Activated CD8-positive, alpha-beta memory T cell treated with anti-CD3 and anti-CD28 coated beads, Interleukin-2, amount 50 U/mL, for 1 hour (primary cell): ENCODE measurements at regions not wholly inside any gene's neighbourhood (a gene's known extent, or its start where the extent isn't known, plus 50 kb on each side); places are given as distances from the start of the nearest gene placed in this dataset.

Source experiments
- DNase-seq: peaks from one replicate; pipeline ENCODE4 v3.0.0-alpha.2; 2020; ENCODE audit errors: extremely low read depth

DNA sequence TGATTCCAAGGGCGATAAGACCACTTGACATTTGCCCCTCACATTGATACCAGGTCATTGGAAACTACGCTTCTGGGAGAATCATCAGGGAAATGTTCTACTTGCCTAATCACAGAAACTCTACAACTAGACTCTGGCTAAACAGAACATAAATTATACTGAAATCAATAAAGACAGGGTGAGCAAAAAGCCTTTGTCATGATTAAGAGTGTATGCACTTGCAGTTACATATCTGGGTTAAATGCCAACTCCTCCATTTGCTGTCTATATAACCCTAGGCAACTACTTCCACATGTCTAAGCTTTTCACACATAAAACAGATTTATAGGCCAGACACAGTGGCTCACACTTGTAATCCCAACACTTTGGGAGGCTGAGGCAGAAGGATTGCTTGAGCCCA lies 125.7 kb downstream of the PHLDA1 start:
- DNase-seq = no peak

DNA sequence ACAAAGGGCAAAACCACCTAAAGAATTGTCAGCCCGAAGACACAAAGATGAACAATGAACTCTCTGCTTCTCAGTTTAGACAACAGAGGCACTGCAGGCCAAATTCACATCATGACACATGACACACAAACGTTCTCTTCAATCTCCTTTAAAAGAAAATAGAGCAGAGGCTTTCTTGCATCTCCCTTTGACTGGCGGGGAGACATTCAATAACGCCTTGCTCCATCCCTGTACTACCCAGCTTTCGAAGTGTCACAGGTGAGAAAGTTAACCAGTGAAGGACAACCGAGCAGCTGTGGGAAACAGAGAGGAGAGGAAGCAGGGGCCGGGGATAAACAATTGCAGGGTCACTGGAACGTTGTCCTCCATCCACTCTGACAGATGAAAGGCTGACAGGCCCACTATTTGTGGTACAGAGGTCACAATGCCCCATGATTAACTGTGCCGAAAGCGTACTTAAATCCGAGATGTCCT lies 130.8 kb downstream of the PHLDA1 start:
- DNase-seq = no peak

DNA sequence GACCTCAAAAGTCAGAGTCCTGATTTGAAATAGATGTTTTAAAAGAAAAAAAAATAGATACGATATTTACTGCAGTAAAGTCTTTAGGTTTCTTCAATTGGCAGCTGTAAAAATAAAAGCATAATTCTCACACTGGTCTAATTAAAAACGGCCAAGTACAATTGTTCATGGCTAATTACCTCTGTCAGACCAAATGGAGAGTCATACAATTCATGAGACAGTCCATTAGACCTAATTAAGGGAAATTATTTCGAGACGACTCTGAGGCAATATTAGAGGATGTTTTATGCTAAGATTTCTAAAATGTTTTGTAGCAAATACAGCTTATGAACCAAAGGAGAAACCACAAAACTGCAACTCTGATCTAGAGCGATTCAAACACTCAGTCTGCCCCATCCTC lies 131.3 kb downstream of the PHLDA1 start:
- no peak for DNase-seq

DNA sequence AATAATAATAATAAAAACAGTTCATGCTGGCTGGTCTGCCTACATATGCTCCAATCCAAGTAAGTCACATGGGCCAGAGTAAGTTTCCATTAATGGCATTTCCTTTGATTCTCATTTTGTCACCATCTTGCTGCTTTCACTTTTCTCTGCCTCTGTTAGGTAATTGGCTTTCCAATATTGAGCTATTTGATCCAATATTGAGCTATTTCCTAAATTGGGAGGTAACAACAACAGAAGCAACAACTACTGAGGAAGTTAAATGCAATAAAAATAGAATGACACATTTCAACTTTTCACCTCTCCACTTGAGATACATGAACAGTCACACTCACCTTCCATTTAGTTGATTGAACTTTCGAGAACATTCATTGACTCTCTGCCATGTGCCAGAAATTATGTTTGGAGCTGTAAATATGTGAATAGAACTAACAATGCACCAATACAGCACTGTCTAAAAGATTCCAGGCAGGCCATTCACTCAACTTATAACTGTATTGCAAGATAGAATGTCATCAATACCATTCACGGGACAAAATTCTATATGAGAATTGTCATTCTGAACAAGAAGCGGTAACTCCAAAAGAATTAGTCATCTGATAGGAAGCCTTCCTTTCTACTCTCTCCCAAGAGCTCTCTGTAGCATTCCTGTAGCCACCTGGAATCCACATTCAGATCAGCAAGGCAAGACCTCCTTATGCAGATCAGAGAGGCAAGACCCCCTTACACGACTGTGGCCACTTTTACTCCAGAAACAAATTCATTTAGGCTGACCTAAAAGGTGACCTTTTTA lies 136.4 kb downstream of the PHLDA1 start:
- no peak for DNase-seq

DNA sequence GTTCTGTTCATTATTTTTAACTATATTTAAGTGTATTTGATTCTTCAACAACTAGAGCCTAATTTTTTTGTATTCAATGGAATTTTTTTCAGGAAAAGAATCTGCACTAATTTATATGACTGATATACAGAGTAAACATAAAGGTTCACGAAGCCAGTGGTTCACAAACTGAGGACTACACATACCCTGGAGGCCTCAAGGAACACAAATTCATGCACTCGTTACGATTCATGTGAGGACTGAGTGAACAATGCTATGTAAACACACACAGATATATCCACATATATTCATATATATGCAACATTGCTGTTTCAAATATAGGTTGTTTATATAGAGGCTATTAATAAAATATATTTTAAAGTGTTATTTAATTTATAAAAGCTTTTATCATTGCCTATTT lies 137.8 kb downstream of the PHLDA1 start:
- no peak for DNase-seq

DNA sequence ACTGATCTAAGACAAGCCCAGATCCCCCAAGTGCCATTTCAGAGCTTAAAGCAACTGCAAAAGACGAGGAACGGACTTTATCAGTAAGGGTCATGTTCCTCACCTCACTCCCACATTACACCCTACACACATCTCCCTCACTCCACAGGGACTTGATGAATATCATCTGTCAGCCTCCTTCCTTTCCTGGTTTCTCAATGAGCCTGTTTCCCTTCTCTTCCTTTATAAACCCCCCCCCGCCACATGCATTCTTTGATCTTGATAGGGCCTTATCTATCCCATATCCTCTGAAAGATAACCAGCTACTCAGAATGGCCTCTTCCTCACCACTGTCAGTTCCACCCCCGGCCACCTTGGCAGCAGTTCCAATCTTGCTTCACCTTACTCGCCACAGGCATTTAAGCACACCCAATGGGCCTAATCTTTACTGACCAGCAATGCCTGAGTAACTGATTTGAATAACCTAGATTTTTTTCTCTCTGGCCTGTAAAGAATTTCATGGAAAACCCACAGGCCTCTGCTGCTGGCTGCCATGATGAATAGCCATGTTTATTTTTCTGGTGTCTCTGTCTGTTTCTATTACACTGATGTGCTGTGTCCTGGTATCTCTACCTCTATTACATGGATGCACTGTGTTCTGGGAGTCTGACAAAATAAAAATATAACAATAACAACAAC lies 138.7 kb downstream of the PHLDA1 start:
- no peak for DNase-seq

DNA sequence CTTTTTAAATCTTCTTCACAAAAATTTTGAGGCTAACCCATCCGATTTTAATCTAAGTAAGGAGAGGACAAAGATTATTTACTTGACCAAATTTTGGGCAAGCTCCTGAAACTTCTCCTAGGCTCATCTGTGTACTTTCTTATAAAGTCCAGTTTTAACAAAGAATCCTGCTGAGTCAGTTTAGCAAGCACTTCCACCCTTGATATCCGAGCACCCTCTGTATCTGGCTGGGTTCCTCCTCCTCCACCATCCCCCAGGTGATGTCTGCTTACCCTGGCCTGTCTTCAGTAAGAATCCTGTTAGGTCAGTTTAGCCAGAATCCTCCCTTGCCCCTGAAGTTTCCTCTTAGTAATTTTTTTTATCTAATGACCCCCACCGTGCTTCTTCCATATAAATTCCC lies 140.5 kb downstream of the PHLDA1 start:
- no peak for DNase-seq

DNA sequence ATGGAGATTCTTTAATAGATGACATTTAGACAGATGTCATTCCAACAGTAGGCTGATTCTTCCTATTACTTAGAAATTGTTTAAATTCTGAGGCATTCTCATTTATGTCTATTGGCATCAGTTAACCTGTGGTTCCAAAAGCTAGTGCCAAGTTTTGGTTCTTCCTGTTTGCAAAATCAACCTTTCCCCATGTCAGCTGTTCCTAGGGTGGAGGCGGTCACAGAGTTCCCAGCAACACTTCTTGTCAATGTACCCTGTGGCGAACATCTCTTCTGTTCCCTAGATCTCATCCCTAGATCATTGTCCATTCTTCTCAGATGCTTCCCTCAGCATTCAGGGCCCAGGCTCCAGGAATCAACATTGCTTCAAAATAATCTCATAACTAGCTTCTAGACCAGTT lies 140.9 kb downstream of the PHLDA1 start:
- no peak for DNase-seq

DNA sequence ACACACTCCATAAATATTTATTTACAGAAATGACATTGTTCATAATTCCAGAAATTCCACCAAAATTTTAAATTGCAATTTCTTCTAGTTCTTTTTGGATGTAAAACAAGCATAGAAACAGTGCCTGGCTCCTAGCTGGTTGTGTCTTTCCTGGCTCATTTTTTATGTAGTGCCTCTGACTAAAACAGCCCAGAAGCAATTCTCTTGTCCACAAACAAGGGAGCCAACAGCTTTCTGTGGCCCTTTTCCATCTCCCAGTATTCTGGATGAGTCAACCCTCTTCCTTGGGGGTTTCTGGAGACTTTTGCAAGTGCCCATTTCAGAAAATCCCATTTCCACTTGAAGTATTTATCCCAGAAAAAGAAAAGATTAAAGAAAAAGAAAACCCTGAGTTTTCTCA lies 141.4 kb downstream of the PHLDA1 start:
- no peak for DNase-seq

DNA sequence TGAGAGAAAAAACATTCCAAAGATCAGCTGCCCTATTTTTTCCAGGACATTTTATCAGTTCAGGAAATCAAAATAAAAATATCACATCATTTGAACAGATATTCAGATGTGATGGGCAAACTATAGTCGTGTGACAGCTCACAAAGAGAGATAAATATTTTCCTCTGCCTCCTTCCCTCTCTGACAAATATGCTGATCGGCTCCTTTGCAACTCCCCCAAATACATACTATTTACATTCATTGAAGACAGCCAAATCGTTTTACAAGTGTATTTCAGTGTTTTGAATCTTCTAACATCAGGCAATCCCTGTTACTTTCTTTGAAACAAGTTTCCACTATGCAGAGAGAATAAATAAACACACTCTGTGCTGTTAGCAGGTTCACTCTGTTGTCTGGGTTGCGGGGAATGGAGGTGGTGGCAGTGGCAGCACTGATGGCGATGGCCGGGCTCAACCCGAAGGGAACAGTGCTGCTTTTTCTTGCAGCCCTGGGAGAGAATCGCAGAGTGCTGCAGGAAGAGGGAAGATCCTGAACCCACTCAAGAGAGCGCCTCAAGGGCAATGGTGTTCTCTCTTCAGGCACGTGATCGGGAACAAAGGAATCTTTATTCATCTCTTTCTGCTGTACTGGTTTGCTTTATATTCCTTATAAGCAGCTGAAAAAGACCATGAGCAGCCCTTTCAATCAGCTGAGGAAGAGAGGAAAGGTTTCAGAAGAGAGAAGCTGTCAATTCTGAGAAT lies 142.5 kb downstream of the PHLDA1 start:
- DNase-seq = no peak

DNA sequence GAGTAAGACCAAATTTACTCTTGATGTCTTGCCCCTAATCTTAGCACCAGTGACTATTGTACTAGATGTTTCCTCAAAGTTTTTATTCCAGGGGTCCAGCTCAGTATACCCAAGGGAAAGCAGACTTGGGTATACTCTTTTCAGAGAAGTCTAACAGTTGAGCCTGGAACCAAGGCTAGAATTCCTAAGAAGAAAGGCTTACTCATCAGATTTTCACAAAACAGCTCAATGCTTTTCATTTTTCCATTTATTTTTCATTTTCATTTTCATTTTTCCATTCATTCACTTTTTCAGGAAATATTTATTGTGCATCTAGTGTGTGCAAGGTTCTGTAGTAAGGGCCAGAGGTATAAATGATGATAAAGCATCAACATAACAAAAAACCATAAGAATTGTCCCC lies 143.2 kb downstream of the PHLDA1 start:
- no peak for DNase-seq

DNA sequence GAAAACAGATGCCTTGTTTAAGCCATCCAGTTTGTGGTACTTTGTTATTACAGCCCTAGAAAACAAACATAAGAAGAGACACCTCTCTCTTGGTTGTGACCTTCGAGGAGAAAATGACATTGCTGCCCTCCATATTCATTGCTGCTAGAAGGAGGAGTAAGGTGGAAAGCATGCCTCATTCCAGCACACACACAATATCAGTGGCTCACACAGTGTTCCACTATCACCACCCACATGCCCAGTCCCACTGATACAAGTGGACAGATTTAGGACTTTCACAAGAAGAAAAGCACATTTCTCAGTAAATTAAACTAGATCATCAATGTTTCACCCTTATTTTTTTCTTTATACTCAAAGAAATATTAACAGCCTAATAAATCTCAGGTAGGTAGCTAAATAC lies 143.6 kb downstream of the PHLDA1 start:
- DNase-seq = no peak

DNA sequence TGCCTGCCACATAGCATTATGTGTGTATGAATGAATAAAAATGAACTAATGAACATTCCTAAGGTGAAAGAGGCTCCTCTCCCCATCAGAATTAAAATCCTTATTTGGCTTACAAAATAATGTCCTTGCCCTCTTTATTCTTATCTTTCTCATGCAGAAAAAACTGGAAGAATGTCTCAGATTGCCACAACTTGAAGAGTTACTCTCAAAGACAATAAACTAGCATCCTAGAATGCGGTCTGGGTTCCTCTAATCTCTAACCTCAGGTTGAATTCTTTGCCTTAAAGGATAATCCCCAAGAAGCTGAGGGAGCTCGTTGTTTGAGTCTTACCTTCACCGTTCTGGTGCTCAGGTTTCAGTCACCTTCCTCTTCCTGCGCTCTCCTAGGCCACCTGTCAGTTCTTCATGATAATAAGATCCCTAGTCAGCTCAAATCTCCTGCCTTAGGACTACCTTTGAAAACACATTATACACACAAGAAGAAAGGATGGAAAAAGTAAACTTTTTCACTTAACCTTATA lies 147.1 kb downstream of the PHLDA1 start:
- DNase-seq = no peak

DNA sequence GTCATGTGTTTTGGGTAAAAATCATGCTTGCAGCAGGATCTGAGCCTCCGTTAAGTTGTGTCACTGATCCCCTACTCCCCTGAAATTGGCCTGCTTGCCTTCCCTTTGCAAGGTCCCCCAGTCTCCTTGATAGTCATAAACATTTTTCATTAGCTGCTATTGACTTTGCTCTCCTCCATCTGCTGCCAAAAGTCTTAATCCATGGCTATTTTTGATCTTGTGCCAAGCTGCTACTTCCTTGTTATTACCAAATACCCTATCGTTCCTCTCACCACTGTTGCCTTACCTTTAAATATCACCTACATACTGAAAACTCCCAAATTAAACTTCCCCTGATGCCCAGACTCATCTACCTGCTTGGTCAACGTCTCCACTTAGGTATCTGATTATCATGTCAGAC lies 148.3 kb downstream of the PHLDA1 start:
- no peak for DNase-seq

DNA sequence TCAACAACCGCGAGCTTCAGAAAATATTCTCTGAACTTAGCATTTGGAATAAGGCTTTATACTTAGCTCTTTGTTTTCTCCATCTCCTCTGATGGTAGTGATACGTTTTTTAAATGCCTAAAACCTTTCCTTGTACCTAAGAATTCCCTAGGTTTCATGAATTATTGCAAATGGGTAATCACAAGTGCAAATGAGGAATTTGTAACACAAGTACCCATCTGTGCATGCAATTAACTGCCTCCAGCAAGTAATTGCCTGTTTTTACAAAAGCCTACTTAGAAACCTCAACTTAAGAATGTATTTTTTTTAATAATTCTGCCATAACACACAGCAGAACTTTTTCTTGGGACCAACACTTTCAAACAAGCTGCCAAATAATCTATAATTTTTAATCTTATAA lies 149.2 kb downstream of the PHLDA1 start:
- no peak for DNase-seq

DNA sequence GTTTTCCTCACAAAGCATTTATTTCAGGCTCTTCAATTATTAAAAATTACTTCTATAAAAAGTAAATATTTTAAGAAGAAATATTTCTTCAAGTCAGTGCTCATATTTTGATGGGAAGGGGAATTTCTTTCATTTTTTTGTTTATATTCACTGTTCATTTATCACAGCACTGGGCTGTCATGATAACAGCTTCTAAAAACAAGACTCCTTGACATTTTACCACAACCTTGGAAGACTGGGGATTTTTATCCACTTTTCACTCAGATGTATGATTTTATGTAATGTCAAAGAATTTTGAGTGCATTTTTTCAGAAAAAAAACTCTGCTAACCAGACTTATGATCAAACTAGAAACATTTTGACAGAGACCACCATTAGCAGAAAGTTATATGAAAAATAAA lies 149.7 kb downstream of the PHLDA1 start:
- no peak for DNase-seq

DNA sequence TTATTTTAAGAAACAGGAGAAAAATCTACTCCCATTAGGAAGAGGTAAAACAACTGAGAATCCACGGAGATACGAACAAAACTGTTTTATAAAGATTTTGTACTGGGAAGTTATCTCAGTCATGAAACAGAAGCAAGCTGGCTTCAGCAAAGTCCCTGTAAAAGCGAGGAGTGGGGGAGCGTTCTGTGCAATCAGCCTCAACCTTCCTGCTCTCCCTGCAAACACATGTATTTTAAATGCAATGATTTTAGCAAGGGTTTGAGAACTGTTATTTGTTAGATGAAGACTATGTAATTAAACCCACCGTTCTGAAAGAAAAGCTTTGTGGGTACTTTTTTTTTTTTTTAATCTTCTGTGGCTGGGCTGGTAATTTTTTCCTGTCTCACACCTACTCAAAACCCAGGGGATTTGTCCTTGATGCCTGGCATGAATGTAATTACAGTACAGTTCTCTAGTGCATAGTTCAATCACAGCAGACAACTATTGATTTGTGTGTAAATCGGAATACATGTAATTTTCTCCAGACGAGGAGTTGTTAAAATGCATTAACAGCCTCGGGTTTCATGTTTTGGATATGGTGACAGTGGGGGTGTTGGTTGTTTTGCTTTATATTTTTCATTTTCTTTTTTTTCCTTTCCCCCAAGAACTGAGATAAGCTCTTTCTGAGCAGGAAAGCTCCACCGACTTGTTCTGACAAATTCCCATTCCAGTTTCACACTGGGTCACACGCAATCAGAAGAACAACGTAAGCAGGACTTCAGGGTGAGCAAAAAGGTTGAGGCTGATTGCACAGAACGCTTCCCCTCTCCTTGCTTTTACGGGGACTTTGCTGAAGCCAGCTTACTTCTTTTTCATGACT lies 153.6 kb downstream of the PHLDA1 start:
- DNase-seq = no peak

DNA sequence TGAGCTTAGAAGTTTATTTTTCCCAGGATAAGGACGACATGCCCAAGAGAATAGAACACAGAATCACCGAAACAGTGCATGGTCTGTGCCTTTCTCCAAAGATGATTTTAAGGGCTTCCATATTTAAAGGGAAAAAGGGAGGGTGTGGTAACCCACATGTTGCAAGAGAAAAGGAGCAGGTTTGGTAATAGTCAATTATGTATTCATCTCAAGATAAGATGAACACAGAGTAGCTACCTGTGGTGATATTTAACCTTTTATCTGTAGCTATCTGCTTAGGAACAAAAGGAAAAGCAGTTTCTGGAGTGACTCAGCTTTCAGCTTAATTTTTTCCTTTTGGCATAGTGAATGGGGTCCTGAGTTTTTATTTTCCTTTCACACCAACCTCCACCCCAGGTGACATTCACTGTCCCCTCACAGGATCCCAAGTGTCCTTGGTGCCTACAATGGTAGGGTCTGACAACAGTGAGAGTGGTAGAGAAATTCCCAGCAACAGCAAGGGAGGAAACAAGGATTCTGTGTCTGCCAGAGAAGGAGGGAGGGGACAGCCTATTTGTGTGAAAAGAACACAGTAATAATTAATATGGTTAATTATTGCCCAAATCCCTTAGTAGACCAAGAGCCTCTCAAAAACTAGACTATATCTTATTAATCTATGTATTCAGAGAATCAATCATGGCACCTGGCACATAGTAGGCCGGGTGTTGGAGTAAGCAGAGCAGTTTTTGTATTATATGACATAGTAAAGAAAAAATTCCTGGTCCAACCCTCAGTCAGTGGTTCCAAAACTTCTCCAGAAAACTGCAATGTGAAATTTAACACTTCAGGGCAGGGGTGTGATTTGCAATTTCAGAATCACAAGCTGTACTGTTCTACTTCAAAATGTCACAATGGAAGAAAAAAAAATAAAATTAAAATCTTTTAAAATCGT lies 154.5 kb downstream of the PHLDA1 start:
- DNase-seq = no peak

DNA sequence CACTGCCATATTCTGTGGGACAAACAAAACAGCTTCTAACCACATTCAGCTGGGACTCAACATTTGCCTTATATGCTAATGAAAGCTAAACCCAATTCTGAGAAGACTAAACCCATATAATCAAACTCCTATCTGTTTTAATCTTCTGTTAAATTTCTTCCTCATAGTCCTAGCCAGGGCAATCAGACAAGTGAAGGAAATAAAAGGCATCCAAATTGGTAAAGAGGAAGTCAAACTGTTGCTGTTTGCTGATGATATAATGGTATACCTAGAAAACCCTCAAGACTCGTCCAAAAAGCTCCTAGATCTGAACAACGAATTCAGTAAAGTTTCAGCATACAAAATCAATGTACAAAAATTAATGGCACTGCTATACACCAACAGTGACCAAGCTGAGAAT lies 157.1 kb downstream of the PHLDA1 start:
- DNase-seq = no peak

DNA sequence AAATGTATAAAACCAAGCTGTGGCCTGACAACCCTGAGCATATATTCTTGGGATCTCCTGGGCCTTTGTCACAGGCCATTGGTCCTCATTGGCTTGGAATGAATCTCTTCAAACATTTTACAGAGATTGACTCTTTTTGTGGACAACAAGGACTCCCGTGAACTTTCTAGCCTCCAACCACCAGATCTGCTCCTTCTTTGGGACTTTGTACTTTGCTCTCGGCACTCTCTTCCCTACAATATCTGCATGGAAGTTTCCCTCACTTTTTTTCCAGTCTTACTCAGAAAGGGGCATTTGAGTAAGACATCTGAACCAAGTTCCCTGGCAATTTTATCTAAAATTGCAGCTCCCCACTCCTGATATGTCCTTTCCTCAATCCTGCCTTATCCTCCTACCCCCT lies 158.8 kb downstream of the PHLDA1 start:
- DNase-seq = no peak

DNA sequence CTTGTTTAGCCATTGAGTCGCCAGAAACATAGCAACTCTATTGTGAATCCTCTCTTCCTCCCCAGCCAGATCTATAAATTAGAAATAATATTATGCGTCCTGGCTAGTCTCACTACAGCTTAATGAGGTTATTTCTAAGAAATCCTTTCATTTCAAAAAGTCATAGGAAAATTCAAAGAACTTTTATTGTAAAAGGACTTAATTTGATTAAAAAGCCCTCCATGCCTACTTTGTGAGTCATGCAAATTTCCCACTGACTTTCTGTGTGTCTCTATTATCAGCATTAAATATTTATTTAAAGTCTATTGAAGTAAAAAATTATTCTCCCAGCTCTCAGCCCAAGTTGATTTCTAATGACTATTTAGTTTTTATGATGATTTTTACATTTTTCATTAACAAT lies 160.7 kb downstream of the PHLDA1 start:
- DNase-seq = no peak
